COLO668 (cell line): ENCODE measurements at regions not wholly inside any gene's neighbourhood (a gene's known extent, or its start where the extent isn't known, plus 50 kb on each side); places are given as distances from the start of the nearest gene placed in this dataset.

Source experiments
- DNase-seq: peaks from one replicate; lab custom pipeline; 2025; ENCODE audit not compliant: unreplicated experiment; lab: John Stamatoyannopoulos, UW

GRCh38 chr12:58358369-58358768 lies 417.0 kb downstream of the ATP23 start:
- no peak for DNase-seq

DNA sequence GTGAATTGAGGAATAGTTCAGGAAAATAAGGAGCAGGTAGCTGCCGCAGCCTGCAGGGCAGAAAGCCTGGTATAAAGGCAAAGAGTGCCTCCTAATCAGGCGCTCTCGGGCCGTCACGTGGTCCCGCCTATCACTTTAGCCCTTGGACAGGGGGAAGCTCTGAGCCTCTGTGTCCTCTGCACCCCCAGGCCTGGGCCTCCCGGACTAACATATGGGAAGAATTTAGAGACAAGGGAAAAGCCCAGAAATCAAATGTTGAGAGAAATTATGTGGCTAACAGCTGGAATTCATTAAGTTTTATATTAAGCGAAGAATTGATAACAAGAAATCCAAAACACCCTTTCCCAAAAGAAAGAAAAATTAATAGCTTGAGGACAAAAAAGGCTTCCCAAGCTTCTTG lies 417.7 kb downstream of the ATP23 start:
- DNase-seq = no peak

- no peak for DNase-seq
Measured at GRCh38 chr12:58361056-58361455, 419.7 kb downstream of the ATP23 start.

- DNase-seq = no peak
Measured at GRCh38 chr12:58363971-58364370, 422.6 kb downstream of the ATP23 start.

GRCh38 chr12:58364389-58365086 lies 423.2 kb downstream of the ATP23 start:
- no peak for DNase-seq

DNA sequence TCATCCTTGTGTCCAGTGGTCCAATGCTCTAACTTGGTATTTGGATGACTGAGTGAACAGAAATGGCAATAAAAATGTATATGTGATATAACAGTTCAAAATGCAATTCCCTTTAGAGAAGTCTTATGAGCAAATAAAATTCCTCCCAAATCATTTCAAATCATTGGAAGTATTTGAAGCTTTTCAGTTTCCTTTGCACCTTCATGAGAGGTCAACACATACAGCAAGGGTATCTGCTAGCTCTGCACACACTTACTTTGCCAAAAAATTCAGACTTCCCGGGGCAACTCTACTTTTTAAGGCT lies 423.7 kb downstream of the ATP23 start:
- DNase-seq = no peak

DNA sequence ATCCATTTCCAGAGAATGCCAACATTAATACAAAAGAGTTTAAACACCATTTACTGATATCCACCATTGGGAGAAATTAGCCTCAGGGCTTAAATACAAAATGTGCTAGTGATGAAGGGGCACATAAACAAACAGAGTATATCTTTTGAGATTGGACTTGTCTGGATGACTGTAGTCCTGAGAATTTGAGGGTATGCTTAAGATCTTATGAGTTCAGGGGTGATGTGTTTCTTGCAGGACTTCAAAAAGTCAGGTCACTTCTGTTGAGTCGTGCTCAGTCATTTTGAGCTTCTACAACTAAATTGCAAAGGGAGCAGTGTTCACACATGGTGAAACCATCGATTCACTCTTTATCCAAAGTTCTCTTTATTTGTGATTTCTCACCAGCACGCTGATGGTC lies 425.7 kb downstream of the ATP23 start:
- DNase-seq = no peak

- no peak for DNase-seq
Measured at GRCh38 chr12:58368001-58368400, 426.6 kb downstream of the ATP23 start.

- no peak for DNase-seq
Measured at GRCh38 chr12:58369576-58369975, 428.2 kb downstream of the ATP23 start.

GRCh38 chr12:58372298-58372697 lies 430.9 kb downstream of the ATP23 start:
- no peak for DNase-seq

- DNase-seq = no peak
Measured at GRCh38 chr12:58378028-58378427, 436.7 kb downstream of the ATP23 start.

DNA sequence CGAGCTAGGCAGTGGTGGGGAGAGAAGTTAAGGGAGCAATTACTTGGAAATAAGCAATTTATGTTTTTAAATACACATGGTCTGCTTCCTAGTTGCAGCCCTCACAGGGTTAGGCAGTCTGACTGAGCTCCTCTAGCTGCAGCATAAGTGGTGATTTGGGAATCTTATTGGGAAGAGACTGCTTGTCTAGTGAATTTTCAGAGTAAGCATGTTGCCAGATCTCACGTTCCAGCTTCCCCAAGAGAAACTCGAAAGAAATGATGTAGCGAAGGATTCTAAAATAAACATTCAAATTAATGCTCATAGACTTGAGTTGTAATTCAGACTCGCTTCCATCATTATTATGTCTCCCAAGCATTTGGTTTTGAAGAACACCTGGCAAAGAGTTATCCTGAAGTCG lies 440.2 kb downstream of the ATP23 start:
- no peak for DNase-seq

DNA sequence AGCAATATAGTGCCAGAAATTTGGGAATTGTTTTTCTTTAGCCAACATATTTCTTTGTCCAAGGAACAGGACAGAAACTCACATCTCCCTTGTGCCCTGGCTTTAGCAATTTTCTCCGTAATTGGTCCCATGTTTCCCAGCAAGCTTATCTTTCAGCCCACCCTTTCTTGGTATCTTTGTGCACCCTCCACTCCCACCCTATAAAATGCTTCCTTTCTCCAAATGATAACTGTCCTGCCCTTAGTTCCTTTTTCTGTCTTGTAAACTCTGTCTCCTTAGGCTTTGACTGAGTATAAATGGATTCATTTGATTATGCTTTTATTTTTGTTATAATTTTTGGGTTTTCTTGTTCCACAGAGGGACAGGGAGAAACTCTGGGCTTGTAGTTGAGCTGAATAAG lies 442.8 kb downstream of the ATP23 start:
- DNase-seq = no peak

GRCh38 chr12:58386136-58386535 lies 444.8 kb downstream of the ATP23 start:
- no peak for DNase-seq

DNA sequence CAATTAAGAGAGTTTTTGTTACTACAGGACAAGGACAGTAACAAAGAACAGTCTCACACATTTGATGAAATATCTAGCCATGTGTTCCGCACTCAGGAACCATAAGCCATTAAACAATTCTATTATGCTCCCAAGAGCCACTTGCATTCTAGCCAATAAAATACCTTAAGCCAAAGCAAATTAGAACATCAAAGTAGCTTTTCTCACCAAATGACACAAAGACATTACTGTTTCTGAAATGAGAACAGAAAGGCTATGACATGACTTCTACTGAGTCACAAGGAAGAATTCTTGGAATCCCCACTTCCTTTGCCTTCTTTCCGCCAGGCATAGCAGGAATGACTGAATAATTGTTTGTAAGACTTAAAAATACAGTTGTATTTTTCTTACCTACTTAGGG lies 445.8 kb downstream of the ATP23 start:
- no peak for DNase-seq

- DNase-seq = no peak
Measured at GRCh38 chr12:58388261-58388660, 446.9 kb downstream of the ATP23 start.

DNA sequence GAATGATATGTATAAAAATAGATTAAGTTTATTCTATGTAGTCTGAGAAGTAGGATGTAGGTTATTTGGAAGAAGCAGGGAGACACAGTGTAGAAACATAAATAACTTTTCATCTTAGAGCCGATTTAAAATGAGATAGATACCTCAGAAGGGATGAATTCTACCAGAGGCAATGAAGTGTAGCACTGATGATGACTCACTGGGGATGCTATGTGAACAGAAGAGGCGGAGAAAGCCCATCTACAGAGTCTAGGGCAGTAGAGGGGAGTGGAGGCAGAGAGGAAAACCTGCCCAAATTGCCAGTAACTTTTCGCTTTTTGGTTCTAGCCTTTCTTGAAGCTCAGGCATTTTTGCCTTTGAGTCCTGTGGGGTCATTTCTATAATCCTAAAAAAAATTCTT lies 451.8 kb downstream of the ATP23 start:
- no peak for DNase-seq

GRCh38 chr12:58395056-58395455 lies 453.7 kb downstream of the ATP23 start:
- DNase-seq = no peak

DNA sequence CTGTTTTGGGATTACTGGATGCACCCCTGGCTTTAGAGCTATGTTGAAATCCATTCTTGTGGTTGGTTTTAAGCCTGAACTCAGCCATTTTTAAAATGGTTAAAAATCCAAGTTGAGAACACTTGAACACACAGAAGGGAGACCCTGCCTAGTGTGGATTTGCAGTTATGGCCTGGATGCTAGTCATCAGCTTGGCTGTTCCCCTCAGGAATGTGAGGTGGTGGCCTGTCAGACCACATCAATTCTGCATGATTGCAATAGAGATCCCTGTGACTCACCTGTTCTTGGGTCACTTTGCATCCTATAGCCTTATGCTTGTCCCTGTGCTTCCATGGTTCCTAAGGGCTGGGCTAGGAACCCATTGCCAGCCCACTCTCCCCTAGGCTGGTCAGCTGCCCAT lies 454.1 kb downstream of the ATP23 start:
- DNase-seq = no peak

GRCh38 chr12:58396239-58396638 lies 454.9 kb downstream of the ATP23 start:
- no peak for DNase-seq

GRCh38 chr12:58405363-58405762 lies 464.0 kb downstream of the ATP23 start:
- no peak for DNase-seq

DNA sequence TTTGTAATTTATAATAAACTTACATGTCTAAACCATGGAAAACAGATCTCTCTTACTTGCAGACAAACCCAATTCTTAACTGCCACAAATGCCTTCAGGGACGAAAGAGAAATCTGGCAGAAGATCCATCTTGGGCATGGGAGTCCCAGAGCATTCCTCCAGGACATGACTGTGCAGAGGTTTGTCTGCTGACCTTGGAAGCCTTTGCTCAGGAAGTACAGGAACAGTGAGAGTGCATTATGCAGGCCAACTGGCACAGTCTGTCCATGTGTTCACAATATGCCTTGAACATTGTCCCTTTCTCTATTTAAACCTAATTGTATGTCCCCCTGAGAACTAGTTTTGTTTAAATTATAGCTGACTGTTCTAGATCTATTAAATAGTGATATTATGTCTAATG lies 467.1 kb downstream of the ATP23 start:
- no peak for DNase-seq

DNA sequence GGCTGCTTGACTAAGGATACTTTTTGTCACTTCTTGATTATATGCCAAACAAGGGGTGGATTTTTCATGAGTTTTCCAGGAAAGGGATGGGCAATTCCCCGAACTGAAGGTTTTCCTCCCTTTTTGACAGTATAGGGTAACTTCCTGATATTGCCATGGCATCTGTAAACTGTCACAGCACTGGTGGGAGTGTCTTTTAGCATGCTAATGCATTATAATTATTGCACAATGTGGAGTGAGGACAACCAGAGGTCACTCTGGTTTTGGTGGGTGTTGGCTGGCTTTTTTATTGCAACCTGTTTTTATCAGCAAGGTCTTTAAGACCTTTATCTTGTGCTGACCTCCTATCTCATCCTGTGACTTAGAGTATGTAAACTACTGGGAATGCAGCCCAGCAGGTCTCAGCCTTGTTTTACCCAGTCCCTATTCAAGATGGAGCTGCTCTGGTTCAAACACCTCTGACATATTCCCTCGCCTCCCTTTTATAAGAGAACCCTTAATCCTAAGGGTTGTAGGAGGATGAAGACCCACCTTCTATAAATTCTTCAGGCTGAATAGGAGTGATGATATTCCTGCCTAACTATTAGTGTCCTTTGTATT lies 471.2 kb downstream of the ATP23 start:
- no peak for DNase-seq
